ENCODE measurements at regions not wholly inside any gene's neighbourhood (a gene's known extent, or its start where the extent isn't known, plus 50 kb on each side); places are given as distances from the start of the nearest gene placed in this dataset.
"Not testable (repeated sequence)": the region's sequence is repeated elsewhere in the genome, so short reads cannot be mapped to it uniquely, and the experiment has no call there.

- DNase-seq = not testable (repeated sequence)
These were observed 51.5 kb upstream of the CDC42EP3 start for GRCh38 chr2:37722971-37723370.

GRCh38 chr2:37730037-37730818 is 58.8 kb upstream of the CDC42EP3 start:
- DNase-seq = no peak

GRCh38 chr2:37732412-37732811 is 61.0 kb upstream of the CDC42EP3 start:
- DNase-seq = not testable (repeated sequence)

GRCh38 chr2:37733251-37733650 is 61.8 kb upstream of the CDC42EP3 start:
- DNase-seq = no peak

- DNase-seq = not testable (repeated sequence)
These were observed 62.5 kb upstream of the CDC42EP3 start for GRCh38 chr2:37733955-37734354.

GRCh38 chr2:37734891-37735523 is 63.6 kb upstream of the CDC42EP3 start:
- DNase-seq = not testable (repeated sequence)

GRCh38 chr2:37735524-37735910 is 64.1 kb upstream of the CDC42EP3 start:
- DNase-seq = not testable (repeated sequence)

GRCh38 chr2:37737507-37737906 is 66.1 kb upstream of the CDC42EP3 start:
- DNase-seq = no peak

- no peak for DNase-seq
These were observed 66.9 kb upstream of the CDC42EP3 start for GRCh38 chr2:37738266-37738885.

- no peak for DNase-seq
These were observed 67.7 kb upstream of the CDC42EP3 start for GRCh38 chr2:37739153-37739552.

GRCh38 chr2:37740164-37740739 is 68.8 kb upstream of the CDC42EP3 start:
- no peak for DNase-seq

- no peak for DNase-seq
These were observed 70.8 kb upstream of the CDC42EP3 start for GRCh38 chr2:37742286-37742685.

GRCh38 chr2:37744010-37744409 is 72.6 kb upstream of the CDC42EP3 start:
- DNase-seq = no peak

- not testable (repeated sequence) for DNase-seq
These were observed 73.5 kb upstream of the CDC42EP3 start for GRCh38 chr2:37744961-37745360.

- DNase-seq = not testable (repeated sequence)
These were observed 74.6 kb upstream of the CDC42EP3 start for GRCh38 chr2:37746011-37746410.

- DNase-seq = no peak
These were observed 75.4 kb upstream of the CDC42EP3 start for GRCh38 chr2:37746883-37747282.

- no peak for DNase-seq
These were observed 77.1 kb upstream of the CDC42EP3 start for GRCh38 chr2:37748541-37748940.

- not testable (repeated sequence) for DNase-seq
These were observed 78.8 kb upstream of the CDC42EP3 start for GRCh38 chr2:37750286-37750685.

GRCh38 chr2:37752766-37753165 is 81.3 kb upstream of the CDC42EP3 start:
- DNase-seq = no peak

- DNase-seq = no peak
These were observed 82.3 kb upstream of the CDC42EP3 start for GRCh38 chr2:37753758-37754157.

- DNase-seq = not testable (repeated sequence)
These were observed 84.6 kb upstream of the CDC42EP3 start for GRCh38 chr2:37755961-37756559.

- DNase-seq = not testable (repeated sequence)
These were observed 86.0 kb upstream of the CDC42EP3 start for GRCh38 chr2:37757456-37757855.

GRCh38 chr2:37758141-37758601 is 86.7 kb upstream of the CDC42EP3 start:
- DNase-seq = not testable (repeated sequence)
